ENCODE measurements at regions not wholly inside any gene's neighbourhood (a gene's known extent, or its start where the extent isn't known, plus 50 kb on each side); places are given as distances from the start of the nearest gene placed in this dataset.

DNA sequence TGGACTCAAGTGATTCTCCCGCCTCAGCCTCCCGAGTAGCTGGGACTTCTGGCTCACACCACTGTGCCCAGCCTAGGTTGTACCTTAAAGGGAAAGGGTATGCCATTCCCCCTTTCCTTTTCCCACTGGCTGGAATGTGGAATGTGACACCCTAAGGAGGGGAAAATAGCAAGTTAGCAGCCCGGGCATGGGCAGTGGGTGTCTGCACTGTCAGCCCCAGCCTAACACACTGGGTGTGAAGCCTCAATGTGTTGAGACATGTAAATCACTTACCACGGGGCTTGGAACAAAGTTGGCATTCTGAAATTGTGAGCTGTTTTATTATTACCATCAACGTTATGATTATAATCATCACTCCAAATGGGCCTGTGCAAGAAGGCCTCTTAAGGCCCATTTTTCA lies 80.8 kb upstream of the PTPN1 start:
- Histone ChIP-seq H3K4me1 (peaks cover 25 to 29% of the 10 kb centered on the region in 2 donors), H3K36me3 (no peaks in the 10 kb centered on the region), H3K9me3 (no peaks in the 10 kb centered on the region), H3K27ac (peak overlapping the region; percentile 83 to 99 (median 88)), H3K27me3 (no peaks in the 10 kb centered on the region), H3K4me3 (no peak overlapping the region)
- no peak for TF ChIP-seq POLR2A (IDR thresholded peaks at IDR 0.05)
- TF ChIP-seq, protein P1, sequence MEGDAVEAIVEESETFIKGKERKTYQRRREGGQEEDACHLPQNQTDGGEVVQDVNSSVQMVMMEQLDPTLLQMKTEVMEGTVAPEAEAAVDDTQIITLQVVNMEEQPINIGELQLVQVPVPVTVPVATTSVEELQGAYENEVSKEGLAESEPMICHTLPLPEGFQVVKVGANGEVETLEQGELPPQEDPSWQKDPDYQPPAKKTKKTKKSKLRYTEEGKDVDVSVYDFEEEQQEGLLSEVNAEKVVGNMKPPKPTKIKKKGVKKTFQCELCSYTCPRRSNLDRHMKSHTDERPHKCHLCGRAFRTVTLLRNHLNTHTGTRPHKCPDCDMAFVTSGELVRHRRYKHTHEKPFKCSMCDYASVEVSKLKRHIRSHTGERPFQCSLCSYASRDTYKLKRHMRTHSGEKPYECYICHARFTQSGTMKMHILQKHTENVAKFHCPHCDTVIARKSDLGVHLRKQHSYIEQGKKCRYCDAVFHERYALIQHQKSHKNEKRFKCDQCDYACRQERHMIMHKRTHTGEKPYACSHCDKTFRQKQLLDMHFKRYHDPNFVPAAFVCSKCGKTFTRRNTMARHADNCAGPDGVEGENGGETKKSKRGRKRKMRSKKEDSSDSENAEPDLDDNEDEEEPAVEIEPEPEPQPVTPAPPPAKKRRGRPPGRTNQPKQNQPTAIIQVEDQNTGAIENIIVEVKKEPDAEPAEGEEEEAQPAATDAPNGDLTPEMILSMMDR (IDR thresholded peaks at IDR 0.05 in 4 of 5, conservative IDR thresholded peaks at IDR 0.05 in 1 of 5), result no peak
- ATAC-seq (no peak), DNase-seq (no peak)
- in situ Hi-C loops (cut with MboI; ENCODE audit: low sequenced_read_pairs in 4 of 4) (no loop called here), intact Hi-C loops (cut with DNase I; ENCODE audit: low total_unique reads) (loop anchor here (2.0 kb wide), 1 partner anchor 29 kb away; no protein-coding TSS in a partner anchor)

DNA sequence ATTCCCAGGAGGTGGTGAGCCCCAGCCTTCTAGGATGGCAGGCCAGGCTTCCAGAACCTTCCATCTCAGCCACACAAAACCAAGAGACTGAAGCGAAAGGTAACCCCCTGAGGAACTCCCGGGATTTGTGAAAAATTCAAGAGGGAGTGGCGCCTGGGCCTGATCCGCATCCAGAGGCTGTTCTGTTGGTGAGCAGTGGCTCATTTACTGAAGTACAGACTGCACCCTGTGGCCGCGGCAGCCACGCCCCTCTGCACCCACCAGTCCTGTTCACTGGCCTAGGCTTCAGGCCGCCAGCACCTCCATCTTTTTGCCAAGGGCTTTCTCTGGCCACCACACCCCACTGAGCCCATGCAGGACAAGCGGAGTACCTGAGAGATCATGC lies 79.1 kb upstream of the PTPN1 start:
- peak overlapping the region; percentile 49 to 99 (median 84) for H3K27ac ChIP-seq
- DNase-seq, result no peak
- TF ChIP-seq, protein P1 (IDR thresholded peaks at IDR 0.05 in 4 of 5, conservative IDR thresholded peaks at IDR 0.05 in 1 of 5), result no peak
- no peaks in the 10 kb centered on the region for H3K9me3 ChIP-seq
- H3K4me3 ChIP-seq, result no peak overlapping the region
- peaks cover 30 to 31% of the 10 kb centered on the region in 2 donors for H3K4me1 ChIP-seq
- no peak for ATAC-seq
- no peaks in the 10 kb centered on the region for H3K36me3 ChIP-seq
- H3K27me3 ChIP-seq, result no peaks in the 10 kb centered on the region
- in situ Hi-C loops (cut with MboI; ENCODE audit: low sequenced_read_pairs in 4 of 4) (no loop called here), intact Hi-C loops (cut with DNase I; ENCODE audit: low total_unique reads) (no loop called here)

DNA sequence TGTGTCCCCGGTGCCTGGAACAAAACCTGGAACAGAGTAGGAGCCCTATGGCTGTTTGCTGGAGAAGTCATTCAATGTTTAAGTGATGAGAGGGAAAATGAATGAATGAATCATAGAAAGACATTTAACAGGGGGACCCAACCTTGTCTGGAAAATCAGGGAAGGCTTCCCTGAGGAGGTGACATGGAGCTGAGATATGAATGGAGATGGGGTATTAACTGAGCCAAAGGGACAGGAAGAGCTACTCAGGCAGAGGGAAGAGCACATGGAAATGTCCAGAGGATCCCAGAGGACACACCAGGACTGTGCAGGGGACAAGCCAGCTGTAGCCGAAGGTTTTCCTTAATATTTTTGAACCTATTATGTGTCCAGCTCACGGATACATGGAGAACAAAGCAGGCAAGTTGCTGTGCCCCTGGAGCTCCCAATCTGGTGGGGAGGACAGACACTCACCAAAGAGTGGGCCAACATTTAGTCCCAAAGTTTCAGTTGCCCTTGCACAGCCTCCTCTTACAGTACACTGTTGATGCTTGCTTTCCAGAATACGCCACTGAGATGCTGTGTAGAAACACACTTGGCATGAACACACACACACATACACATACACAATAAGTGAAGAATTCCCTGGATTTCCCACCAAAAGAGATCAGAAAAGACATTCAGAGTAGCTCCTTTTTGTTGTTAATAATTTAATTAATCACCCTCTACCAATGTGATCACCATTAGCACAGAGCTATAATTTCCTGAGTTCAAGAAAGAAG lies 77.0 kb upstream of the PTPN1 start:
- H3K27me3 ChIP-seq, result no peaks in the 10 kb centered on the region
- H3K27ac ChIP-seq, result peak overlapping the region in 1 of 4 donors; percentile 16
- intact Hi-C loops (cut with DNase I; ENCODE audit: low total_unique reads) (no loop called here), in situ Hi-C loops (cut with MboI; ENCODE audit: low sequenced_read_pairs in 4 of 4) (no loop called here)
- ATAC-seq (no peak), DNase-seq (no peak)
- TF ChIP-seq, protein P1 (IDR thresholded peaks at IDR 0.05 in 4 of 5, conservative IDR thresholded peaks at IDR 0.05 in 1 of 5), result no peak
- no peak for TF ChIP-seq POLR2A (IDR thresholded peaks at IDR 0.05)
- peaks cover 17 to 18% of the 10 kb centered on the region in 2 donors for H3K4me1 ChIP-seq
- no peak overlapping the region for H3K4me3 ChIP-seq
- no peaks in the 10 kb centered on the region for H3K9me3 ChIP-seq
- no peaks in the 10 kb centered on the region for H3K36me3 ChIP-seq

DNA sequence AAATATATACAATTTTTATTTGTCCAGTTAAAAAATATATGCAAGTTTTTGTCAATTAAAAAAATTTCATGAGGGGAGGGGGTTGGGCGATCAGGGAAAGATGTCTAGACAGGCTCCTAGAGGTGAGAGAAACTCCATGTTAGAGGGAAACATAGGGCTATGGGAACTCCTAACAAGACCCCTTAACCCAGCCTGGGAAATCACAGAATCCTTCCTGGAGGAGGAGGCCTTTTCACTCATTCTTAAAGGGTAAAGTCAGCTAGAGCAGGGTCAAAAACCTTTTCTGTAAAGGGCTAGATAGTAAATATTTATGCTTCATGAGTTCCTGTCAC lies 75.9 kb upstream of the PTPN1 start:
- H3K27ac ChIP-seq, result peak overlapping the region in 2 of 4 donors; percentile 70 to 87
- no peaks in the 10 kb centered on the region for H3K36me3 ChIP-seq

More for the DNA sequence above, 75.9 kb upstream of the PTPN1 start:
- H3K4me1 ChIP-seq, result peaks cover 10 to 13% of the 10 kb centered on the region in 2 donors
- no peaks in the 10 kb centered on the region for H3K9me3 ChIP-seq
- H3K27me3 ChIP-seq, result no peaks in the 10 kb centered on the region
- DNase-seq, result no peak
- in situ Hi-C loops (cut with MboI; ENCODE audit: low sequenced_read_pairs in 4 of 4), result no loop called here
- no peak for TF ChIP-seq POLR2A (IDR thresholded peaks at IDR 0.05)
- TF ChIP-seq, protein P1 (IDR thresholded peaks at IDR 0.05 in 4 of 5, conservative IDR thresholded peaks at IDR 0.05 in 1 of 5), result no peak
- ATAC-seq, result no peak
- H3K4me3 ChIP-seq, result no peak overlapping the region
- intact Hi-C loops (cut with DNase I; ENCODE audit: low total_unique reads), result no loop called here

Data from gastrocnemius medialis (tissue), 4 donors.